ENCODE measurements at regions not wholly inside any gene's neighbourhood (a gene's known extent, or its start where the extent isn't known, plus 50 kb on each side); places are given as distances from the start of the nearest gene placed in this dataset.
"Not testable (repeated sequence)": the region's sequence is repeated elsewhere in the genome, so short reads cannot be mapped to it uniquely, and the experiment has no call there.

DNA sequence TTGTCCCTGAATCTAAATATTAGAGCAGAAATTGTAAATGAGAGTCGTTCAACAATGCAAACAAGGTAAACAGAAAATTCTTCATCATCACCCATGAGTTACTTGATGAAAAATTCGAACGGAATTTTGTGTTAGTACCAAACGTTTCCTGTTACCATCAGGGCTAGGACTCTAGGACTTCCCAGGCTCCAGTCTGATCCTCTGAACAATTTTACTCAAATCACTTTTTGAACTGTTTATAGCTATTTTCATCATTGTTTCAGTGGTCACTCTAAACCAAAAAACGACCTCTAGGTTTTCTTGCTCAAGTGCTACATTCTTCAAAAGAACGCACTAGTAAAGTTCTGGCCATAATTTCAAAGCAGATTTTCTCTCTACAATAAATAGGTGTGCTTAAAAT, 273.3 kb downstream of the MREG start:
- DNase-seq, result no peak

DNA sequence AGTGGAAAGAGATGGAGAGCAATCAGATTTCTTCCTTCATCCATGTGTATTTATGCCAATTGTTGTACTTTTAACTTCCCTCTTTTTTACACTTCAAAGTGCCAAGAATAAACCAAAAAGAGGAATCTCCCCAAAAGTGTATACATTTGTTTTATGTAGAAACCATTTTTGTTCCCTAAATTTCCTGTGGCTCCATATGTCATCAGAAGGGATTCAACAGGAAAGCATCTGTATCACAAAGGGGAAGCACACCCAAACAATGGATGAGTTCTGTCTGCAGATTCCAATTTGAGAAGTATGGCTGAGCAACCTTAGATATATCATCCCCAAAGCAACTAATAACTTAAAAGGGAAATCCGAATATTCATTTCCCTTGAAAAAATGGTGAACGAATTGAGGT, 275.0 kb downstream of the MREG start:
- DNase-seq, result no peak

DNA sequence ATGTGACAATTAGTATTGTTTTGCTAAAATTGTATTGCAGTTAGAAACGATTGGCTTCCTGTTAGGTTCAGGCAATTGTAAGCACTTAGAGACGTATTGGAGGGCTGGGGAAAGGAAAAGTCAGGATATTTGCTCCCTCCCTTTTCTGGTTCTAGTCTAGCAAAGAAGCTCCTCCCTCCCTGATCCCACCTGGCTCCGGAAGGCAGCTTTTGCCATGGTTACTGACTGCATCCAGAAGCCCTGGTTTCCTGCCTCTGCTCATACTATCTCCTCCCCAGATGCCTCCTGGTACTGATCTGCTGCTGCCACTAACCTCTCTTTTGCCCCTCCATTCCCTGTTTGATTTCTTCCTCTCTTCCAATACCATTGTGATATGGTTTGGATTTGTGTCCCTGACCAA, 275.9 kb downstream of the MREG start:
- no peak for DNase-seq

DNA sequence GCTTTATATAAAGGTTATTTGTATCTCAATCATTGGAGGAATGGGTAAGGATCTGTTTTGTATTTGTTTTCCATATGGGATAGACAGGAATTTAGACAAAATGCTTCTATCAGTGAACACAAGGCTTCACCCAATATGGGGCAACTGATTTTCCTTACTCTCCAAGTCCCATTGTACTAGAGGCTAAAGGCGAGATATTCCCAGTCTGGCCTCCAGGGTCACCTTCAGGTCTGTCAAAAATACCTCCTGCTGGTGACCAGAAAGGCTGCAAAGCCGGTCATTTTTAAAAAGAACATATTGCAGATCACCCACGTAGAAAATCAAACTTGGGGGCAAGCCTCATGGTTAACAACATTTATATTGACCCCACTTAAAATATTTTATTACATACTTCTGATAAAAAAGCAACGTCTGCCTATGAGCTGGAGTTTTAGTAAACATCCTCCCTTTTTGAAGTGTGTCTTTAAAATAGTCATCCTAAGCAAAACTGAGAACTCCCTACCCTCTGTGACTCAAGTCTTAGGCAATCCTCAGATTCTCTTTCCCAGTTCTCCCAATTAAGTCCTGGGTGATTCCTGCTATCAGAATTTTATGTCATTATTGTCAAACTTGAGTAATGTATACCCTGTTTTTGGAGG, 276.6 kb downstream of the MREG start:
- DNase-seq, result no peak

DNA sequence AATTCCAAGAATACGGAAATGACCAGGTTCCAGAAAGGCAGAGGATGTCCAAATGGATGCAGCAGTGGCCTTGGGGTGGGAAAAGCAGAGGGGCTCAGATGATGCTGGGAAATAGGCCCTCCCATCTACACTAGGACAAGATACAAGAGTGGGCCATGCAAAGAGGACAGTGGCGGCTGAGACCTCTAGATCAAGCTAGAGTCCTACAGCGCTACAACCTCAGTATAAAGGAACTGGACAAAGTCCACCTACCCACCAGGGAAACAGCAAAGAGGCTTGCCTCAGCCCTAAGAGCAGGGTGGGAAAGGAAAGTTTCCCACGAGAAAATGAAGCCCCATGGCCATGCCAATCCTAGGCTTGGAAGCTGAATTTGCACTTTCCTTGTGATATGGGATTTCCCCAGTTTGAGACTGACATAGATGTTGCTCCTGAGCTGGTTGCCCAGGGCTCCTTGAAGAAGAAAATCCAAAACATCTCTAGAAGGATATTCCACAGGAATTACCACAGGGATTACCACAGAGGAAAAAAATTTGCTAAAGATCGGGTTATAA, 282.2 kb downstream of the MREG start:
- DNase-seq, result no peak

DNA sequence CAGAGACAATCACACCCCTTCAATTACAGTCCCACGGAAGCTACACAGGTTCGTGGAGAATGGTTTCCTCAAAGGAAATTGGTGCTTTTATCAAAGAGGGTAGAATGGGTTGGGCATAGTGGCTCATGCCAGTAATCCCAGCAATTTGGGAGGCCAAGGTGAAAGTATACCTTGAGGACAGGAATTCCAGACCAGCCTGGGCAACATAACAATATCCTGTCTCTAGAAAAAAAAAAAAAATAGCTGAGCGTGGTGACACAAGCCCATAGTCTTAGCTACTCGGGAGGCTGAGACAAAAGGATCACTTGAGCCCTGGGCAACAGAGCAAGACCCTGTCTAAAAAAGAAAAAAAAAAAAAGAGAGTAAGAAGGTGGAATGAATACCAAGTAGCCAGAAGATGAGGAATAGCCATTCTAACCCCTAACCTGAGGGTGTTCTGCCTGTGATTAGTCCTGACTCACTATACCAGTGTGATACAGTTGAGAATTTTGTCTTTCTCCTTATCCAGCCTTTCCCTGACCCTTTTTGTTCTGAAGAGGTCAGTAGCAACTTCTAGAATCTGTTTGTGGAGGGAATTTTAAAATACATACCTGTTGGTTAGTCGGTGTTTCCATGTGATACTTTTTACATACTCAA, 283.2 kb downstream of the MREG start:
- no peak for DNase-seq

DNA sequence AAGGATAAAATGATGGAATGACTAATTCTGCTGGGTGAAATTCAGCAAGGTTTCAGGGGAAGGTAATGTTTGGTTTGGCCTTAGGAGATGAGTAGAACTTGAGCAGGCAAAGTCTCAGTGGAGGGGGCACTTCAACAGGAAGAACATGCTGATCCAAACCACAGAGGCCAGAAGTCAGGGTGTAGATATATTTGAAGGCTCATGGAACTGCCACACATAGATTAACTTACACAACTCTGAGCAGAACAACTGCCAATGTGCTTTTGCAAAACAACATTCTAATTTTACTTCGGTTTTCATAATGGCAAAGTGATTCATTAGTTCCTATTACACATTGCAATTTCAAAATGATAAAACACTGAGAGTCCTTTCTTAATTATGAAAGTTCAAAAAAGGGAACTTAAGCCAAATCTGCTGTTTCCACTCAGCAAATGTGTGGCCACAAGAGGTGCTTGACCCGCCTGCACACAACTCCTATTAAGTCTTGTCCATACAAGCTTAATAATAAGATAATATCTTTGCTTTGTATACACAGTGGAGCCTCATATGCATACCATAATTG, 284.8 kb downstream of the MREG start:
- DNase-seq, result no peak

DNA sequence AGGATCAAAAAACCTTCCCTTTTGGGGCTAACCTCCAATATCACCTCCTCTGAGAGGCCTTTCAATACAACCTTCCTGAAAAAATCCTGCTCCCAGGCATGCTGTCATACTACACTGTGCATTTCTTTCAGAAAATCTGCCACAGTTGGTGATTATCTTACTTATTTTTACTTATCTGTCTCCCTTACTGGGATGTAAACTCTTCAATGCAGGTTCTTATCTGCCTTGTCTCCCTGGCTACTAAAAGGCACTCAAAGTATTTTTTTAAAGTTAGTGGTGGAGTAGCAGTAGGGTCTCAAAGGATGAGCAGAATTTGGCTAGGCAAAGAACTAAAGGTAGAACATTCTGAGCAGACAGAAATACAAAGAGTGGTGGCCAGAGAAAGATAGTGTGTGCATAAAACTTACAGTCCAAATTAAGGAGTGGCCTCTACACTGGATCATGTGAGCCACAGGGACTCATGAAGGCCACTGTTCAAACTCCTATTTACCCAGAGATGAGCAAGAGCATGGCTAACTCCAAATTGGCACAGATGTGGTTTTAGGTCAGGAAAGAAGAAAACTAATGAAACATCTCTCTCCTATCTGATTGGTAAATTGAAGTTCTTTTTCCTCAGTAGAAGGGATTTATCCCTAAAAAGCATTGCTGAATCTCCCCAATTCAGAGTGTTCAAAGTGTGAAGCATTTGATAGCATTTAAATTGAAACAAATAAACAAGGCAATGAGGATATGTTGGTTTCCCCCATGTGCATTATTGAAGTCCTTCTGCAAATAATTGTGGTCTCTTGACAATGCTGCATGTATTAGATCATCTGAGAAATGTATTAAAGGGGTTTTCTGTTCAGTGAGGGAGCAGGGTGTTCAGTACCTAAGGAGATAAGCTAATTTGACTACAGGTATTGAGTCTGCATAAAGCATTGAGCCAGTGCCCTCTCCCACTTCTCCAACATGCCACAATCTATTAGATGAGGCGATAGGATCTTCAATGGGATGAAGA, 285.5 kb downstream of the MREG start:
- DNase-seq, result no peak

DNA sequence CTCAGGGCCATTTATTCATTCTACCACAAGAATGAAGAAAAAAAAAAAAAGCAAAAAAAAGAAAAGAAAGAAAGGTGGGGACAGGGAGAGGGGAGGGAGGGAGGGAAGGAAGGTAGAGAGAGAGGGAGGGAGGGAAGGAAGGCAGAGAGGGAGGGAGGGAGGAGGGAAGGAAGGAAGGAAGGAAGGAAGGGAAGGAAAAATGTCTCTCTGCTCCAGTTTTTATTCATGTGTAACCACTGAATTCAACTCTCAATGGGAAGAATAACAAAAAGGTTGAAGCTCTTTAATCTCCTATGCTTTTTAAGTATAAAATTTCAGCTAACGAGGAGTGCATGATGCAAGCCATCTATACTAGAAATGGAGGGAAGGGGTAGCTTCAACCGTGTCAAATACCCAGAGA, 287.3 kb downstream of the MREG start:
- no peak for DNase-seq

DNA sequence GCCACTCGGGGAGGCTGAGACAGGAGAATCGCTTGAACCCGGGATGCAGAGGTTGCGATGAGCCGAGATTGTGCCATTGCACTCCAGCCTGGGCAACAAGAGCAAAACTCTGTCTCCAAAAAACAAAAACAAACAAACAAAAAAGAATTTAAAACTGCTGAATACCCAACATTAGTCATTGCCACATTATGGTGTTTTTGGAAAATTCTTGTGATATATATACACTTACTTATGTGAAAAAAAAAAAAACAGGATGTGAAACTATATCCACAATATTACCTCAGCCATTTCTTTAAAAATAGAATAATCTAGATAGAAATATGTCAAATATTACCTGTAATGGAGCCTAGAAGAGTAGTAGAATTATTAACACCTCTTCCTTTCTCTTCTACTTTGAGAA, 288.3 kb upstream of the FN1 start:
- DNase-seq, result no peak

DNA sequence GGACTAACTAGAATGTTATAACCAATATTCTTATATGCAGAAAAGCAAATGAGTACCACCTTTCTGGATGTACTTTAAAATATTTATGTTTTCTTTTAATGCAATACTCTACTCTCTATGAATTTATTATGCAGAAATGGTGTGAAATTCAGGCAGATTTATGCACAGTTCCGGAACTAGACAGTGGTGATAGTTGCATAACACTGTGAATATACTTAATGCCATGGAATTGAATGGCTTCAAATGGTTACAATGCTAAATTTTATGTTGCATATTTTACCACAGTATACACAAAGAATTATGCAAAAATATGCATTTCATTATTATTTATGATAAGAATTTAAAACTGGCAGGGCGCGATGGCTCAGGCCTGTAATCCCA, 287.8 kb upstream of the FN1 start:
- DNase-seq, result no peak

DNA sequence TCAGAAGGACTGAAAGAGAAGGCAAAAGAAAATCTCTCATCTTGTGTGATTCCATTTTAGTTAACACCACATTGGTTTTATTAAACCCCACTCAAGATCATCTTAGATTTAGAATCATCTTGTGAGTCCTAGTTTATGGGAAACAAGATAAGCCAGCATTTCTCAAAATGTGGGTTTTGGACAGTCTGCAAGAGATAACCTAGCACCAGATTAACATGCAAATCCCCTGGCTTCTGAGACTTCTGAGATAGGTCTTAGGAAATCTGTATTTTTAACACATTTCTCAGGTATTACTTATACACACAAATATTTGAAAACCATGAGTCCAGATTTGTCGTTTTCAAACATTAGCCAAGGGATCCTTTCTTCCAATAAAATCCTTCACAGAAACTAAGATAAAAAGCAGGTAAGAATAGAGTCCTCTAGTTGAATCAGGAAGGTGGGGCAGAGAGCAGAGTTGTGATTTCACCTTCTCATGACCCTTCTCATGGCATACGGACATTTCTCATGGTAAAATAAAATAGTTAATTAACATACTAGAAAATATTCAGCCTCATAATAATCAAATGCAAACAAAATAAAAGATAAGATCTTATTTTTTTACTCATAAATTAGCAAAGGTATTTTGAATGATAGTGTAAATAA, 287.2 kb upstream of the FN1 start:
- no peak for DNase-seq

DNA sequence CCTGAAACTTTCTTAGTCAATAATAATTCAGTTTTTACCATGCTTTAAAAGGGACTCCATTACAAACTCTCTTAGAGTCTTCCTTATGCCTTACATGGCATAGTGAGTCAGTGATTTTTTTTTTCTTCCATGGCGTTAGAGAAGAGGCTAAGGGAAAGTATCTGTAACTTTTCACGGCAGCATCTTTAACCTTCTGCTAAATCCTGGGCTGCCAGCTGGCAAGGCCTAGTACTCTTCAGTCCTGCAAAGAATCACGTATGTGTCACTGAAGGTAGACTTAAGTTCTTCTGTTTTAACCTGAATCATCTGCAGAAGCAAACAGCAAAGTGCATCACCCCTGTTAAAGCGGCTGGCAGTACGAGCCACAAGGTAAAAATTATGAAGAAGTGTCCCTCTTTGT, 286.3 kb upstream of the FN1 start:
- DNase-seq, result no peak

DNA sequence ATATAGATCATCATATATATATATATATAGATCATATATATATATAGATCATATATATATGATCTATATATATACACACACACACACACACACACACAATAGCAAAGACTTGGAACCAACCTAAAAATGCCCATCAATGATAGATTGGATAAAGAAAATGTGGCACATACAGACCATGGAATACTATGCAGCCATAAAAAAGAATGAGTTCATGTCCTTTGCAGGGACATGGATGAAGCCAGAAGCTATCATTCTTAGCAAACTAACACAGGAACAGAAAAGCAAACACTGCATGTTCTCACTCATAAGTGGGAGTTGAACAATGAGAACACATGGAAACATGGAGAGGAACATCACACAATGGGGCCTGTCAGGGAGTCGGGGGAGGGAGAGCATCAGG, 285.6 kb upstream of the FN1 start:
- not testable (repeated sequence) for DNase-seq

DNA sequence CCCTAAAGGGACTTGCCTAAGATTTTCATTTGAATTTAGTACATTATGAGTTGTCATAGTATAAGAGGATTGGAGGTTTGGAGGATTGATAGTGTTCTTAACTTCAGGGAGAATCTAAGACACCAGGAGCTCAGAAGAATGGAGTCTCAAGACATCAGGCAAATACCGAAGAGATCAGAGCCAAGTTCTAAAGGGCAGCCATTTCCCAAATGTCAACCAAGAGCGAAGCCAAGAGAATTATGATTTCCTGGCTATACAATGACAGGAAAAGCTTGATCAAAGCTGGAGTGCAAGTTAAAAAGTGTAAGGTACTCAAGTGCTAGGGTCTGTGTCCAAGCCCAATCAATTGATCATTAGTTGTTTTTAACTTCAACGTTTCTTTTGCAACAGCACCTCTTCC, 283.0 kb upstream of the FN1 start:
- DNase-seq, result no peak

DNA sequence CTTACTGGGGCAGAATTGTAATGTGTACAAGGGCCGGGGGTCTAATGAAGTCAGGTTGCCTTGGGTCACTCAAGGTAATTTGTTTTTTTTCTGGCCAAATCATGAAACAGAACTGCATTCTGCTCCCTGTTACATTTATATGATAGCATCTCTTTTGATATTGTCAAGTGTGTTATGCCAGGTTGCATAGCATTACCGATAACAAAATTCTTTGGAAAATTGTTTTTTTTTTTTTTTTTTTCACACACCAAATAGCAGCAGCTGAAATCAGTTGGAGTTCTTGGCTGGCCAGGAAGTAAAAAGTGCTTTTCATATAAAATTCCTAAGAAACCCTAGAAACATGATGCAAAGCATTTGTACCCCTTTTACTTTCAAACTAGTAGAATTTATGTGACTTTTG, 282.6 kb upstream of the FN1 start:
- DNase-seq, result no peak

DNA sequence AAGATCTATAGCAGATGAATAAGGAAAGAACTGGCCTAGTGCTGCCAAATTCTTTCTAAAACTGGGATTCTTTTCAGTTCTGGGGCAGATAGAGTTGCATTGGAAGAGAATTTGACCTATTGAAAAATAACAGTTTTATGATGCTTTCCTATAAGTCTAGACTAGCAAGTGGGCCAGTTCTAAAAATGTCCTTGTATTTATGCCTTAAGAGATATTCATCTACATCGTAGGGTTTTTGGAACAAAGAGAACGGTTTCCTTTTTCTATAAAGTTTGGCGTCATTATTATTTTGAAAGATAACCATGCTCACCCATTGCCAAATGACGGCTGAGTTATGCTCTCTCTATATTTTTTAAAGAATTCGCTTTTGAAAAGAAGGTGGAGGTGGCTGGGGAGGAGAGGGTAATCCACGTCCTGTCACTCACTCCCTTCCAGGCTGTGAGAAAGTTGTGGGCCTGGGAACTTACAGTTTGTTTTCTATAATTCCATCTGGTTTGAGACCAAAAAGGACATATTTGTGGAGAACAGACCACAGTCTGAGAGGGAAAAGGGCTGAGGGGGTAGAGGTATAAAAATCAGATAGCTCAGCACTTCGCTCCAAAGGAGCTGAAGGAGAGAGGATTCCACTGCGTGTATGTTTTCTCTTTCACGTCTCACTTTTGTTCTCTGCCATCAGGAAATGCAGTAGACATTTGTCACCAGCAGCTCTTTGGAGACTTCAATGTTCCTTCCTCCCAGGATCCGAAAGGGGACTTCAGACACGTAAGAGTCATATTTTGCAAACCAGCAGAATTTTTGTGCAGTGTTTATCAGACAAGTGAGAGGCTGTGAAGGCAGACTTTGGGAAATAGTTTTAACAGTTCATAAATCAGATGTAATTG, 281.9 kb upstream of the FN1 start:
- DNase-seq, result no peak

DNA sequence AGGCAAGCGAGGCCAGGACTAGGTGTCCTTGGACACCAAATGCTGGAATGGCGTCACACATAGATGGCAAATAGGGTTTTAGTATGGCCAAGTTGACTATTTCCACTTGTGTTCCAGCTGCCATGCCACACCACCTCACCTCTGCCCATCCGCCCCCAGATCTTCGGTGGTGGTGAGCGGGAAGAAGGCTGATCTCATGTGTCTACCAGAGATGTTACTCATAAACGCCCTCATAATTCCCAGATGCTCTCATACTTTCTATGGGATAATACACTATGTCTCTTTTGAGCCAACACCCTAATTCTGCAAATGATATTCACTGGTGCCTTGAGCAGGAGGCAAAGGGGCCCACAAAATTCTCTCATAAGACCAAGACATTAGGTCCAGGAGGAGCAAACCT, 281.1 kb upstream of the FN1 start:
- DNase-seq, result no peak

DNA sequence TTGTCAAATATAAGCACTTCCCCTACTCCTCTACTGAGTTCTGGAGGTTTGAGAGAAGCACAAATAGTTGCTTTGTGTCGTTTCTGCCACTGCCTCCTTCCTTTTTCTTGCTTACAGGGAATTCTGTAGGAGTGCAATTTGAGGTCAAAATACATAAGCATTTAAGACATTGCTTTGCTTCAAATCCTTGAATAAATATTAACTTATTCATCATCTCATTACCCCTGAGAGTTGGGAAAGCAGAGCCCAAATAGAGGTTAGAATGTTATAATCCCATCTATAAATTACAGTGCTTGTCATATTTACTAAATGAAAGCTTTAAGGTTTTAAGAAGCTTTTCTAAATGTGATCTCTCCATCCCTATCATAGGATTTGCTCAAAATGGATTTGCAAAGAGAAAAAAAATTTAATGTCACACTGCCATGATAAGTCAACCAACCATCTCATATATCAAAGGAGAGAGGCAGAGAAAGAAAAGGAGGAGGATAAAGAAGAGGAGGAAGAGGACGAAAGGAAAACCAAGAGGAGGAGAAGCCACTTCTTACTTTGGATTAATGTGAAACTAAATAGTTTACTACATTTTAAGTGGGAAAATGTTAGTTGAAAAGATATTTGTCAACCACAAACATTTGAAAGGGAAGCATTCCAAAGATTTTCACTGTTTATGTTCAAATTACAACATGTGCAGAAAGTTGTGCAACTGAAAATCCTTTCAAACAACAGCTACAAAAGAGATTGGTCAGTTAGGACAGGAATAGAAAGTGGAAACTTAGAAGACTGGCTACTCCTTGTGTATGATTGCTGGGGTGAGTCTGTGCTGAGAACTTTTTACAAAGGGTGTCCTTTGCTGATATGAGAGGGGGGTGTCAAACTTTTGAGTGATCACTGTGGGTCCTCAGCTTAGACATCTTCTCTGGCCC, 277.3 kb upstream of the FN1 start:
- no peak for DNase-seq

DNA sequence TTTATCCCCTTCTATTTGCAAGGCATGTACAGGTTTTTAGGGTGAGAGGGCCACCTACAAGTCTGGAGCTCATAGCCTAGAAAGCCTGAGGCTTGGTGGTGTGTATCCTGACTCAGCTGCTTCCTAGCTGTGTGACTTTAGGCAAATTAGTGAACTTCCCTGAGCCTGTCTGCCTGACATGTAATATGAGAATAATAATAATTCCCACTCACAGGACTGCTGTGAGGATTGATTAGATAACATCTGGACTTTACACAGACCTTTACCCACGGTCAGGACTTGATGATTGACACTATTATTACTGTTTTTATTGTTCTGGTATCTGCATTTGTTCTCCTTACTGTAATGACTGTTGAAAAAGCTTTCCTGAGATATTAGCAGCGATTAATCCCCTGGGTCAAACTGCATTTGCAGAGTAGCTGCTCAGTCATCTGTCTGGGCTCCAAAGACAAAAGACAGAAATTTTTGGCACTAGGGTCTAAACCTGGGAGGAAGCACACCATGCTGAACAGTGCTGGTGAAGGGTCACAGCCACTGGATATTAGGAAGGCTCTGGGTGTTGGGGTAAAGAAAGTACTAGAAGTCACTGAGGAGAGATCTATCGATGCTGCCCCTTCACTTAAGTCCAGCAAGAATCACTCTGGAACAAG, 276.5 kb upstream of the FN1 start:
- no peak for DNase-seq

Measured in stimulated activated naive CD4-positive, alpha-beta T cell treated with Interleukin-2 at 50 U/mL for 16 hours (primary cell).